T-cell (primary cell): ENCODE measurements at regions not wholly inside any gene's neighbourhood (a gene's known extent, or its start where the extent isn't known, plus 50 kb on each side); places are given as distances from the start of the nearest gene placed in this dataset.

Experiments
- ATAC-seq, 4 experiments: fragments of 200-7000 bp in 3 of 4; fragments of 150-1000 bp in 1 of 4; cut with Tn5 transposase; replicated peaks in 1 of 4; 1 replicate in 3 of 4; 2 replicates in 1 of 4; pipeline ENCODE4 v1.10.0; 2021; ENCODE audit warnings: moderate library complexity in 3 of 4, mild to moderate bottlenecking in 2 of 4, moderate number of reproducible peaks in 1 of 4
- CTCF ChIA-PET, 2 donors: fragments of 300-600 bp; sonication (Branson Sonifier 250); formaldehyde crosslinking; loops; one replicate each; lab custom pipeline; 2022; ENCODE audit warnings: antibody characterized with exemption in 2 of 2; lab: Charles Lee
- POLR2A ChIA-PET, 2 donors: fragments of 300-600 bp; sonication (Branson Sonifier 250); formaldehyde crosslinking; loops; one replicate each; lab custom pipeline; 2022; ENCODE audit warnings: antibody characterized with exemption in 2 of 2; lab: Charles Lee
- DNase-seq, 35 experiments: peaks; one replicate each; pipeline versions ENCODE4 v3.0.0 to v3.0.0-alpha.2; 2013 to 2023
- H3K27ac ChIP-seq: one replicate; pipeline ENCODE4 v1.5.1; 2013; ENCODE audit warnings: low read length
- H3K27me3 ChIP-seq, 2 experiments: replicated peaks in 1 of 2; 1 replicate in 1 of 2; 2 replicates in 1 of 2; pipeline versions ENCODE4 v1.6.1 to v1.7.0; 2013; ENCODE audit warnings: low read length in 1 of 2, mixed read lengths in 1 of 2; ENCODE audit not compliant: control insufficient read depth in 2 of 2, insufficient read depth in 2 of 2; ENCODE audit errors: extremely low read depth in 1 of 2
- H3K36me3 ChIP-seq, 2 donors: 1 replicate in 1 of 2; 2 replicates in 1 of 2; pipeline versions ENCODE4 v1.6.1 to v1.7.0; 2013; ENCODE audit warnings: low read length in 1 of 2; ENCODE audit not compliant: control insufficient read depth in 2 of 2, insufficient read depth in 1 of 2; ENCODE audit errors: extremely low read depth in 1 of 2
- H3K4me1 ChIP-seq, 2 experiments: 1 replicate in 1 of 2; 2 replicates in 1 of 2; pipeline versions ENCODE4 v1.6.1 to v1.7.0; 2013; ENCODE audit warnings: low read length in 2 of 2, mixed read lengths in 1 of 2; ENCODE audit not compliant: insufficient read depth in 2 of 2, control insufficient read depth in 1 of 2; ENCODE audit errors: extremely low read depth in 1 of 2
- H3K4me3 ChIP-seq, 2 donors: 1 replicate in 1 of 2; 2 replicates in 1 of 2; pipeline versions ENCODE4 v1.5.1 to v1.7.0; 2013; ENCODE audit warnings: mild to moderate bottlenecking in 2 of 2, low read length in 1 of 2, moderate library complexity in 1 of 2; ENCODE audit not compliant: control insufficient read depth in 1 of 2; ENCODE audit errors: extremely low read depth in 1 of 2
- H3K9me3 ChIP-seq: 2 replicates; pipeline ENCODE4 v1.7.0; 2013
- H3K27ac Mint-ChIP-seq, 2 donors: one replicate each; pipeline ENCODE4 v1.8.0; 2020 to 2021; ENCODE audit warnings: mild to moderate bottlenecking in 2 of 2, mixed read lengths in 2 of 2
- H3K27me3 Mint-ChIP-seq, 2 donors: one replicate each; pipeline ENCODE4 v1.8.0; 2021 to 2022; ENCODE audit warnings: mixed read lengths in 2 of 2
- H3K36me3 Mint-ChIP-seq: one replicate; pipeline ENCODE4 v1.8.0; 2021; ENCODE audit warnings: mixed read lengths
- H3K4me1 Mint-ChIP-seq, 3 donors: one replicate each; pipeline ENCODE4 v1.8.0; 2020 to 2022; ENCODE audit warnings: mixed read lengths in 3 of 3, mild to moderate bottlenecking in 1 of 3
- H3K4me3 Mint-ChIP-seq, 3 donors: one replicate each; pipeline ENCODE4 v1.8.0; 2020 to 2022; ENCODE audit warnings: mild to moderate bottlenecking in 3 of 3, mixed read lengths in 3 of 3, moderate library complexity in 3 of 3
- H3K9me3 Mint-ChIP-seq, 3 donors: one replicate each; pipeline ENCODE4 v1.8.0; 2020 to 2022; ENCODE audit warnings: mixed read lengths in 3 of 3
- WGBS: methylation state at CpG from one replicate; pipeline ENCODE4 v1.1.5; 2013; ENCODE audit warnings: missing lambda C conversion rate; ENCODE audit not compliant: insufficient coverage; 5-methylcytosine and 5-hydroxymethylcytosine counted together

DNA sequence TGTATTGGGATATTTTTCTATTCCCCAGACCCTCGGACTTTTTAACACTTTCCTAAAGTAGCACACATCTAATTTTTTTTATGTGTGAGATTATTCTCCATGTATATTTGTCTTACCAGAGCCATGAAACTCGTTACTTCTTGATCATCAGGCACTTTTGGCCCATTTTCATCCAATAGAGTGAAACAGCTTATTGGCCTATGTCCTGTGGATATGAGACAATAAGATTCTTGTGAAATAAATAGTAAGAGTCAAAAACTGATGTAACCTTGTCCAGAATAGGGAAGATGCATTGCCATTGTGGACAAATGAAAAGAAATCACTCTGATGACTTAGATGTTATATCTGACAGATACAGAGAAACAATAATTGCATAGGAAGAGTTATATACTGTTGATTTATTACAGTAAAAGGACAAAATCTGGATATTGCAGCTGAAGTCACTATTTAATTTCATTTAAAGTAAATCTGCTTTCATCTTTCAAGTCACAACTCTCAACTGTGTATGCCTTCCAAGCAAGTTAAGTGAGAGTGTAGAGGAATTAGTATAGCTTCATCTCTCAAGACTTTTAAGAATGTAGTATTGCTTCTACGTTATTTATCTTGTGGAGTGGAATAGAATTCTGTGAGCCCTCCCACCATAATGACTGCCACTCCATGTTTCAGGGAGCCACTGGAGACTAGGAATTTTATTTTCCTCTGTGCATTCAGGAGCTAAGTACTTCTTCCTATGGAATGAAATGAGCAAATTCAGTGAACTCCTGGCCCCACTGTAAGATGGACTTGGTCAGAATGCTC, 86.9 kb downstream of the ADAMTS1 start:
- no peak overlapping the region for H3K4me3 ChIP-seq
- Mint-ChIP-seq H3K4me3 (no peak overlapping the region), H3K27ac (no peak overlapping the region), H3K27me3 (peaks cover 0 to 4% of the 10 kb centered on the region in 2 donors), H3K36me3 (no peaks in the 10 kb centered on the region), H3K4me1 (no peaks in the 10 kb centered on the region), H3K9me3 (no peaks in the 10 kb centered on the region)
- ChIA-PET CTCF (no interaction called here), POLR2A (no interaction called here)
- H3K27ac ChIP-seq = no peak overlapping the region
- ATAC-seq (no peak), DNase-seq (no peak)
- no peaks in the 10 kb centered on the region for H3K36me3 ChIP-seq
- no CpG with 5 or more reads among the region's 3 CpGs for WGBS
- H3K27me3 ChIP-seq = no peaks in the 10 kb centered on the region
- no peaks in the 10 kb centered on the region for H3K4me1 ChIP-seq
- no peaks in the 10 kb centered on the region for H3K9me3 ChIP-seq

DNA sequence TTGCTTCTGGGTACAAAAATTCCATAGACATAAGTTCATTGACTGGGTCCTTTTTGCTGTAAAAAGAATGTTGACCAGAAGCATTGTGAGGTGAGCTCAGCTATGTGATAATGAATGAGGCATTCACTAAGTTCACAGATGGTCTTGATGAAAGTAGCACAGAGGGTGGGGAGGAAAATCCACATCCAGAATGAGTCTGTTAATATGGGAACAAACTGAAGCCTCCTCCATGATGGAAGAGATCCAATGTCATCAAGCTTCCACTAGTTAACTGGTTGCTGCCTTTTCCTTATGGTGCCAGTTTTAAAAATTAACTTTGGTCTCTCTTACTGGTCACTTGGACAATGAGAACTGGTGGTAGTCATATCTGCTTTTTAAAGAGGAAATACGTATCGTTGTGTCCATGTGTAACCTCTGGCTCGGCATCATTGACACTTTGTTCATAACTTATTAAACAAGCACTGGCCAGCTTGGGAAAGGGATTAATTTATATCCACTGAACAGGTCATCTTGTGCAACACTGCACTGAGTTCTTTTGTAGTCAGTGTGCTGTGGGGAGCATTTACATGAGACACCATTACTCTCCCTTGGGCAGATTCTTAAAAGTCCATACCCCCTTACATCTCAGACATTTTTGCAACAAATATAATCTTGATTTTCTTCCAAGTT, 88.6 kb downstream of the ADAMTS1 start:
- Histone ChIP-seq H3K27me3 (no peaks in the 10 kb centered on the region), H3K4me3 (no peak overlapping the region), H3K9me3 (no peaks in the 10 kb centered on the region), H3K4me1 (no peaks in the 10 kb centered on the region), H3K36me3 (no peaks in the 10 kb centered on the region), H3K27ac (no peak overlapping the region)
- Mint-ChIP-seq H3K4me3 (no peak overlapping the region), H3K27ac (no peak overlapping the region), H3K27me3 (peaks cover 0 to 4% of the 10 kb centered on the region in 2 donors), H3K36me3 (no peaks in the 10 kb centered on the region), H3K4me1 (no peaks in the 10 kb centered on the region), H3K9me3 (no peaks in the 10 kb centered on the region)
- CTCF ChIA-PET = no interaction called here
- no CpG with 5 or more reads among the region's 3 CpGs for WGBS
- ATAC-seq (no peak), DNase-seq (no peak)
- POLR2A ChIA-PET = no interaction called here

DNA sequence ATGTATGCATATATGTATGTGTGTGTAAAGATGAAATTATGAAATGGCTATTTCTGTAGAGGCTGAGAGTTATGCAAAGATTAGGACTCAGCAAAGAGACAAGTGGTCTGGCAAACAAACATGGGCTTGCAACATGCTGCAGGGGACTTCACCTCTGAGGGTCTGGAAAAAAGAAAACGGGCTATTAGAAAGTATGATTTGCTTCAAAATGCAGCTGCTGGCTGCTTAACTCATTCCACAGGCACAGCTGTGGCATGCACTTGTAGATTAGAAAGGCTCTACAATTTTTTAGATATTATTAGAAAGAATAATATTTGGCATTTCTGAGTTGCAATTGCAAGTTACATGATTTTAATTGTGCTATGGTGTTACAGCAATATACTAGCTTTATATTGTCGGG, 90.4 kb downstream of the ADAMTS1 start:
- H3K27ac Mint-ChIP-seq = no peak overlapping the region
- WGBS = 65% methylated on average over 2 of the region's 2 CpGs
- peaks cover 0 to 4% of the 10 kb centered on the region in 2 donors for H3K27me3 Mint-ChIP-seq
- no peaks in the 10 kb centered on the region for H3K9me3 Mint-ChIP-seq
- H3K36me3 Mint-ChIP-seq = no peaks in the 10 kb centered on the region
- no peaks in the 10 kb centered on the region for H3K27me3 ChIP-seq
- no peaks in the 10 kb centered on the region for H3K4me1 ChIP-seq
- no peak overlapping the region for H3K4me3 Mint-ChIP-seq
- ATAC-seq (no peak), DNase-seq (no peak)
- H3K9me3 ChIP-seq = no peaks in the 10 kb centered on the region
- H3K4me3 ChIP-seq = no peak overlapping the region
- POLR2A ChIA-PET = no interaction called here
- no peak overlapping the region for H3K27ac ChIP-seq
- CTCF ChIA-PET = no interaction called here
- no peaks in the 10 kb centered on the region for H3K36me3 ChIP-seq
- H3K4me1 Mint-ChIP-seq = no peaks in the 10 kb centered on the region

DNA sequence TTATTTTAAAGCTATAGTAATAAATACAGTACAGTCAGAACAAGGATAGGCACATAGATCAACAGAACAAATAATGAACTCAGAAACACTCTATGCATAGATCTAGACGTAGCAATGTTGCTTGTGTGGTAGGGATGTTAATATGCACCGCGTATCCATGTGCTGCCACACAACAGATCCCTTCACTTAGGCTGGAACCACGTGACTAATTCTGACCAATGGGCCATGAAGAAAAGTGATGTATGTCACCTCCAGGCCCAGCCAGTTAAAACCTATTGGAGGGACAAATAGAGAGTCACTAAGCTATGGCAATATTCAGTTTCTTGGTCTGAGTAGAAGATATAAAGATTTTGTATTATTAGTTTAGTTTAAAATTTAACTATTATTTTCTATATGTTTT, 91.4 kb downstream of the ADAMTS1 start:
- ChIA-PET POLR2A (no interaction called here), CTCF (no interaction called here)
- no peak overlapping the region for H3K27ac ChIP-seq
- Mint-ChIP-seq H3K36me3 (no peaks in the 10 kb centered on the region), H3K27me3 (peaks cover 0 to 3% of the 10 kb centered on the region in 2 donors), H3K4me3 (no peak overlapping the region), H3K4me1 (no peaks in the 10 kb centered on the region), H3K27ac (no peak overlapping the region), H3K9me3 (no peaks in the 10 kb centered on the region)
- no CpG with 5 or more reads among the region's 4 CpGs for WGBS
- no peak overlapping the region for H3K4me3 ChIP-seq
- ATAC-seq (no peak), DNase-seq (no peak)
- no peaks in the 10 kb centered on the region for H3K36me3 ChIP-seq
- H3K27me3 ChIP-seq = no peaks in the 10 kb centered on the region
- H3K4me1 ChIP-seq = no peaks in the 10 kb centered on the region
- H3K9me3 ChIP-seq = no peaks in the 10 kb centered on the region

DNA sequence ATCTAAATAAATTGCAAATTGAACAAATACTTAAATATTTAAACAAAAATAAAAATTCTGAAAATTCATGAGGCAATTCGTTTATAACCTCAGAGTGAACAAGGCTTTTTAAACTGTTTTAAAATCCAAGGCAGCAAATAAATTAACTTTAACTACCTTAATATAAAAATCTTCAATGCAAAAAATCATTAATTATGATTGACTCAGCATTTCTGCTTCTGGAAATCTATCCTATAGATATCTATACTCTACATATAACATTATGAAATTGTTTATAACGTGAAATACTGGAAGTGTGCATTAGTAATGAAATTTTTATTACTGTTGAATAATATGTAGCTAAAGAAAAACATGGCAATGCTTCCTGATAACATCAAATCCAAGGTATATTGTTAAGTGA, 92.4 kb downstream of the ADAMTS1 start:
- no peaks in the 10 kb centered on the region for H3K27me3 ChIP-seq
- Mint-ChIP-seq H3K4me3 (no peak overlapping the region), H3K4me1 (no peaks in the 10 kb centered on the region), H3K27ac (no peak overlapping the region), H3K9me3 (no peaks in the 10 kb centered on the region), H3K36me3 (no peaks in the 10 kb centered on the region), H3K27me3 (no peaks in the 10 kb centered on the region)
- ATAC-seq (no peak), DNase-seq (no peak)
- no peak overlapping the region for H3K4me3 ChIP-seq
- ChIA-PET CTCF (no interaction called here), POLR2A (interaction anchor here in 1 of 2 donors (0.6 to 0.7 kb wide), 2 partner anchors 10 to 22 kb away, joined by 4 read pairs; no protein-coding TSS in a partner anchor)
- H3K36me3 ChIP-seq = no peaks in the 10 kb centered on the region
- no CpG with 5 or more reads among the region's 2 CpGs for WGBS
- H3K27ac ChIP-seq = no peak overlapping the region
- no peaks in the 10 kb centered on the region for H3K9me3 ChIP-seq
- H3K4me1 ChIP-seq = no peaks in the 10 kb centered on the region

DNA sequence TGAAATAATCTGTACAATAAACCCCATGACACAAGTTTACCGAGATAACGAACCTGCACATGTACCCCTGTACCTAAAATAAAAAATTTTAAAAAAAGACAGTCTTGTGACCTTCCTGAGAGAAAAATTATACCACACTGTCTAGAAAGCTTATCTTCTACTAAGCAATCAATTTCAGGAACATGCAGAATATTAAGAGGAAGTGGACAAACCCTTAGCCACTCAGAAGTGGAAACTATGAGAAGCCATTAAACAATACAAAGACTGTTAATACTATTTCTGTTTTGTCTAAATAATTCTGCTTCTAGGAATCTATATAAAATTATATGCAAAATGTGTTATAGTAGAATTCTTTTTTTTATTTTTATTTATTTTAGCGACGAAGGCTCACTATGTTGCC, 93.9 kb downstream of the ADAMTS1 start:
- ATAC-seq (no peak), DNase-seq (no peak)
- CTCF ChIA-PET = no interaction called here
- POLR2A ChIA-PET = interaction anchor here in 1 of 2 donors (0.6 kb wide), 1 partner anchor 1268 kb away, joined by 3 read pairs; no protein-coding TSS in a partner anchor
- Mint-ChIP-seq H3K27ac (no peak overlapping the region), H3K4me3 (no peak overlapping the region), H3K4me1 (no peaks in the 10 kb centered on the region), H3K27me3 (no peaks in the 10 kb centered on the region), H3K36me3 (no peaks in the 10 kb centered on the region), H3K9me3 (no peaks in the 10 kb centered on the region)
- H3K36me3 ChIP-seq = no peaks in the 10 kb centered on the region
- no peaks in the 10 kb centered on the region for H3K27me3 ChIP-seq
- no peaks in the 10 kb centered on the region for H3K4me1 ChIP-seq
- no CpG with 5 or more reads among the region's 4 CpGs for WGBS
- no peaks in the 10 kb centered on the region for H3K9me3 ChIP-seq
- no peak overlapping the region for H3K4me3 ChIP-seq
- no peak overlapping the region for H3K27ac ChIP-seq
